Stimulated activated naive CD4-positive, alpha-beta T cell treated with Interleukin-2 at 50 U/mL for 16 hours (primary cell): ENCODE measurements at regions not wholly inside any gene's neighbourhood (a gene's known extent, or its start where the extent isn't known, plus 50 kb on each side); places are given as distances from the start of the nearest gene placed in this dataset.
"Not testable (repeated sequence)": the region's sequence is repeated elsewhere in the genome, so short reads cannot be mapped to it uniquely, and the experiment has no call there.

Experiments
- DNase-seq: peaks from one replicate; lab custom pipeline; 2025; lab: John Stamatoyannopoulos, UW

DNA sequence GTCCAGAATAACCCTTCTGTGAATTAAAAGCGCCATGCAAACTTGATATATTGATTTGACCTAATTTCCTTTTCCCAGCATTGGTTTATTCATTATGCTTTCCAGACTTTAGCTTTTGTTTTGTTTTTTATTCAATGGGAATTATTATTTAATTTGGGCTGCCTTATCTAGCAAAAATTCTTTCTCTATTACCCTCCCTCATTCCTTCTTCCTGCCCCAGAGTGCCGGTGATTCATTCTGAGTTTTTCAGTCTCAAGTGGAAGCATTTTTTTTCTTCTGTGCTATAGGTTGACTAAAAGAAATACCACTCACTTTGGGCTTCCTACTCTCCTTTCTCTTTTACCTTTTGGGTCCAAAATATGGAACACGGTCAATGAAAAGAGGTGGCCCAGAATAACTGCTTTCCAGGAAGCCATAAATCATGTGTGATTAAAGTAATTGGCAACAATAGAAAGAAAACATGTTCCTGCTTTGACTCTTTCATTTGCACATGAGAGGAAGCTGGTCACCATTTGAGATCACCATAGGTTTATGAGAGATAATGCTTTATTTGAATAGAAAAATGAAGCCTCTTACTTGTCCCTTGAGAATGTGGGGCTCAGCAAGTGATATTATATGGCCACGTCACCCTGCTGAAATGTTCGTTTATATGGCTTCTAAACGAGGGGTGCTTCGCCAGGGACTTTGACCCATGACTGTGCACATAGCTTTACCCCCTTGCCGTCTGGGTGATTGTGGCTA, 422.8 kb upstream of the ZEB2 start:
- no peak for DNase-seq

DNA sequence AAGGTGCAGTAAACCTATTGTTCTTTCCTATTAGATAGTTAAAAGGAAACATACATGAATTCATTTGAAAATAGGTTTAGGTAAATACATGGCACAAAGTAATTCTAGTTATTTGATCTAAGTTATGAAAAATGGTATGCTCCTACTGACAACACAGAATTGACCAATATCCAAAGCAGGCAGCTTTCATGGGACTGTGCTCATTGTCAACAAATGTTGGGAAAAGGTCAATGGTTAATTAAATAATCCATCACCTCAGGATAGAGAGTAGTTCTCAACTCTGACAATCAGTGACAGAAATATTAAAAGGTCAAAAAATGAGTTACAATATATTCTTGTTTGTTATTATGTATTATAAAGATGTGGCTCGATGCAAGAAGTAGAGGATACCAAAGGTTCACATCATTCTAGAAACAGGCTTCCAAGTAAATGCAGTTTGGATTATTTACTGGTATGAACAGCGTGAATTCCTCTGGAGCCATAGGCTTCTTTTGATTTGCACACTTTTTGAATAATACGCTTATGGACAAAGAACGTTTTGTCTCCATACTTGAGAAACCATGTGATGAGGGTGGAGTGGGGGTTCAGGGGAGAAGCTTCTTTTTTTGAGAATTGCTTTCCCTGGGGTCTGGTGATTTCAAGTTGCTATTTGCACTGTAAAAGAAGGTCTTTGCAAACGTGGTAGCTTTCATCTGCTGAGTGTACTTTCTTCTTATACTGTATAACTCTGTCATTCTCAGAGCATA, 422.0 kb upstream of the ZEB2 start:
- DNase-seq: no peak

DNA sequence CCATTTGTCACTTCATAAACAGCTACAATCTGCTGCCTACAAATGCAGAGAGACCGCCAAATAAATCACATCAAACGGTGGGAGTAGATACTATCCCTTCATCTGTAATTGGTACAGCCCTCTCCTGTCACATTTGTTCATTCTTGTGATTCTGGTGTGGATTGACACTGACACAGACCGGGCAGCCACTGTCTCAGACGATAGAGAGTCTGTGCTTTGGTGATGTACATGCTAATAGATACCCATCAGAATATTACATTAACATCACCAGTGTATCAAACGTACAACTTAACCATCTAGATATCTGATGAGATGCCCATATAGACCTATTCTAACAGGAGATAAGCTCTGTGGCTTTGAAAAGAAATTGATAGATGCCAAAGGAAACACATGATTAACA, 419.7 kb upstream of the ZEB2 start:
- no peak for DNase-seq

DNA sequence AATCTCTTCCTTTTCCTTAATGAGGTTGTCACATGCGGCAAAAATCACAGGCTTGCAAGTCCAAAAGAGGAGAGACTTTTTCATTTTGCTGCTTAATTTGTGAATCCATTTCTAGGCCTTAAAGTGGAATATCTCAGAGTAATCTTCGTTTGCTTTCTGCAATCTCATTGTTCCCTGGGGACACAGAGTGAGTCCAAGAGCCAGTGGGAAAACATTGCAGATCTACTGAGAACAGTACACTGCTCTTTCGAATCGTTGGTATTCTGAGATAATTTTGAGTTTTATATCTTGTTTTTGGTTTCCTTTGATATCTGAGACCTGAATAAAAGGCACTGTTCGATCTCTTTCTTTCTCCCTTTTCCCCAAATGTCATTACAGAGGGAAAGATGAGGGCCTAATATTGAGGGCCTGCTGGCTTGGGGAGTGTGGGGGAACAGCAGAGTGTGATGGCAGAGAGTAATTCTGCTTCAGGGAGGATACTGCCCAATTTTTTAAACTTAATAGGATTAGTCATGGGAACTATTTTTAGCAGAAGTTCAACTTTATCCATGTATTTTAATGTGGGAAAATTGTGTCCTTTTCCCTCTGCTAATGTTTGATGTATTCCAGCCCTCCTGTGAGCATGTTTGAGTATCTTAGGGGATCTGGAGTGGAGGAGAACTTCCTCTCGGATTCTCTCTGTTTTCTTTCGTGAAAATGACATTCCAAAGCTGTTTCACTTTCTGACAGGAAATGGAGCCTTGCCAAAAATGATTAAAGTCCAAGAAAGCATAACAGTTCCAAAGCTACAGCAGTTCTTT, 418.2 kb upstream of the ZEB2 start:
- DNase-seq: no peak

- DNase-seq: no peak
Measured at GRCh38 chr2:144937066-144937465, 417.1 kb upstream of the ZEB2 start.

DNA sequence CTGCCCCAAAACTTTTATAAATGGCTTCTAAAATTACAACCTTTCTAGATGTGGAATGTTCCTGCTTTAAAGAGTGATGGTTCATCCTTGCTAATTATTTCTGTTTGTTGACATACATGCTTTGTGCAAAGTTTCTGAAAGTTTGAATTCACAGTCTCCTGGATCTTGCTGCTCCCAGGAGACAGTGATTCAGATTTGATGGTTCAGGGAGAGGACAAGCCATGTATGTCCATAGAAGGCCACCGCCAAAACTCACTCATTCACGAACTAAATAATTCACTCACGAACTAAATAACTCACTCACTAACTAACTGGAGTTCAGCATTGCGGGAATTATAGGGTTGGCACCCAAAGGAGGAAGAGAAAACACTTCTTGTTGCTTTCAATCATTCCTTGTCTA, 416.5 kb upstream of the ZEB2 start:
- DNase-seq: no peak

- DNase-seq: no peak
Measured at GRCh38 chr2:144935736-144936135, 415.8 kb upstream of the ZEB2 start.

- no peak for DNase-seq
Measured at GRCh38 chr2:144935191-144935590, 415.3 kb upstream of the ZEB2 start.

DNA sequence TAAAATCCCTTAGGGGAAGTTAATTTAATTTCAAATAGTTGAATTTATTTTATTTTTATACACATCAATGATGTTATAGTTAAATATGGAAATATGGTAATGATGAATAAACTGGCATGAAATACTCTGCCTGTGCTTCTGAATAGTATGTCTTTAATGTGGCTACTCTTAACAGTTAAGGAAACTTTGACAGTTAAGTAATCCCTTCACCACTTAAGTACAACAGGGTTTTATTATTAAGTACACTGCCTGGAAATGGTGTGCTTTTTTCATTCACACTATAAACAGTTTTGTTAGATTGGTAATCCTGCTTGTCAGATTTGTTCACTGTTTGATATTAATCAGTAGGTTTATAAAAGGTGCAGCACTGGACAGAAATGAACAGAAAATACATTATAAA, 412.0 kb upstream of the ZEB2 start:
- DNase-seq: no peak

- DNase-seq: no peak
Measured at GRCh38 chr2:144931480-144931879, 411.6 kb upstream of the ZEB2 start.

- DNase-seq: no peak
Measured at GRCh38 chr2:144927429-144927828, 407.5 kb upstream of the ZEB2 start.

- DNase-seq: no peak
Measured at GRCh38 chr2:144925886-144926285, 406.0 kb upstream of the ZEB2 start.

GRCh38 chr2:144924827-144925226, 404.9 kb upstream of the ZEB2 start:
- no peak for DNase-seq

GRCh38 chr2:144922519-144922918, 402.6 kb upstream of the ZEB2 start:
- no peak for DNase-seq

GRCh38 chr2:144920755-144921530, 401.0 kb upstream of the ZEB2 start:
- DNase-seq: no peak

- no peak for DNase-seq
Measured at GRCh38 chr2:144914622-144915318, 394.9 kb upstream of the ZEB2 start.

GRCh38 chr2:144914113-144914512, 394.2 kb upstream of the ZEB2 start:
- no peak for DNase-seq

GRCh38 chr2:144912206-144912605, 392.3 kb upstream of the ZEB2 start:
- no peak for DNase-seq

- no peak for DNase-seq
Measured at GRCh38 chr2:144905956-144906355, 386.0 kb upstream of the ZEB2 start.

DNA sequence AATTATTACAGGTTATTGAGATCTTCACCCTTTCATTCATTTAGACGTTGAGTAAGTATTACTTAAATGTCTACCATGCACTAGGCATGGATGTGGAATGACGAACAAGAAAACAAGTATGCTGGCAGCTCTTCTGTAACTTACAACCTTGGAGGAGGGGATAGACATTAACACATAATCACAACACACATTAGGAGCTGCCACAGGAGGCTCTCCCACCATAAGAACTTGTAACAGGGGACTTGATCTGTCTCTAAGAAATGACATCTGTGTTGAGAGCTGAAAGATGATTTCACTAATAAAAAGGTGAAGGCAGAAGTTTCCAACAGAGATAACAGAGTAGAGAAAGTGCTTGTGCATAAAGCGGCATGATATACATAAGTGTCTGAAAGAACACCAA, 384.7 kb upstream of the ZEB2 start:
- DNase-seq: no peak

DNA sequence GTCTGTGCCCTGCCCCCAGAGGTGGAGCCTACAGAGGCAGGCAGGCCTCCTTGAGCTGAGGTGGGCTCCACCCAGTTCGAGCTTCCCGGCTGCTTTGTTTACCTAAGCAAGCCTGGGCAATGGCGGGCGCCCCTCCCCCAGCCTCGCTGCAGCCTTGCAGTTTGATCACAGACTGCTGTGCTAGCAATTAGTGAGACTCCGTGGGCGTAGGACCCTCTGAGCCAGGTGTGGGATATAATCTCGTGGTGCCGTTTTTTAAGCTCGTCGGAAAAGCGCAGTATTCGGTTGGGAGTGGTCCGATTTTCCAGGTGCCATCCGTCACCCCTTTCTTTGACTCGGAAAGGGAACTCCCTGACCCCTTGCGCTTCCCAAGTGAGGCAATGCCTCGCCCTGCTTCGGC, 383.1 kb upstream of the ZEB2 start:
- not testable (repeated sequence) for DNase-seq
